ENCODE measurements at regions not wholly inside any gene's neighbourhood (a gene's known extent, or its start where the extent isn't known, plus 50 kb on each side); places are given as distances from the start of the nearest gene placed in this dataset.
A peak's percentile ranks its signal among the peaks of the same experiment; 100 is the strongest.

DNA sequence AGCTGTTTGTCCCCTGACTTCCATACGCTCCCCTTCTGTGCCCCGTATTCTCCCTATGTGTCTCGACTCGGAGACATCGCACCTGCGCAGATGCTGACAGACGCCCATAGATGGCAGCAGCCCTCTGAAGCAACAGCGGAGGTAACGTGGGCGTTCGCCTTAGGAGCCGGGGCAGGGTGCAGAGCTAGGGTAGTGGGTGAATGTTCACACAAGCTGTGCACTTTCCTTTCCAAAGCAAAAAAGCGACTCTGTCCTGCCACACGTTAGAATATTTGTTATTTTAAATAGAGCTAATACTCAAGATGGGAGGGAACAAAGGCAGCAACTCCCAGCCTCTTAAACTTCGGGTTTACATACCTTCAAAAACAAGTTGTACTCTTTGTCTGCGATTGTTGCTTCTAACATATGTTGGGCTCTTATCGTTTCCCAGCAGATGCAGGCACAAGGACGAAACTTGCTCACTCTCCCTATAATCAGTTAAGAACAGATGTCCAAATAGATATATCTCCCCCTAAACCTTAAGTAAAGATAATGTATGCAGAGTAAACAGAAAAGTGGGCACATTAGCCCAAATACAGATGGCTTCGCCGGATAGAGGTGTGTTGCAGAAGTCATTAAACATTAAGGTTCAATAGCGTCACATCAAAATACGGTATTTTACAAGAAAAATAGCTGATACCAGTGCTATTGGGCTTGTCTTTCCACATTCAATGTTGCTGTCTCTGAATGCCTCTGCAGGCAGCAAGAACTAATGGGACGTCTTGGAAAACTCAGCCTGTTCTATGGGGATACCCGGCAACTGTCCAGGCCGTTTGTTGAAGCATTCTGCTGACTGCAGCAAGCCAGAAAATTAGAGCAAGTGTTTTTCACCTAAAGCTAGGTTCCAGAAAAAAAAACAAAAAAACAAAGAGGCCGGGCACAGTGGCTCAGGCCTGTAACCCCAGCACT lies 340.3 kb upstream of the PRKCQ start:
- ATAC-seq = peak; percentile 94 to 97

DNA sequence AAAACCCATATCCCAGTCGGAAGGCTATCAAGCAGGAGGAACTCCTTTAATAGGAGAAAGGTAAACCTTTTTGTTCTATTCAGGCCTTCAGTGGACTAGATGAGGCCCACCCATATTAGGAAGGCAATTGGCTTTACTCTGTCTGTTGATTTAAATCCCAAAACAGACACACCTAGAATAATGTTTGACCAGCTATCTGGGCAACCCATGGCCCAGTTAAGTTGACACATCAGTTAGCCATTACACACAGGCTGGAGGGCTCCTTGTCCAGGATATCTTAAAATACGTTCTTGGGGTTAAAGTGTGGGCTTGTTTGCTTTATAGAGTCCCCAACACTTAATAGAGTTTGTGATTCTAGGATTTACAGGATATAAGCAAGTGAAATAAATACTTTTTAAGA lies 339.0 kb upstream of the PRKCQ start:
- no peak for ATAC-seq

DNA sequence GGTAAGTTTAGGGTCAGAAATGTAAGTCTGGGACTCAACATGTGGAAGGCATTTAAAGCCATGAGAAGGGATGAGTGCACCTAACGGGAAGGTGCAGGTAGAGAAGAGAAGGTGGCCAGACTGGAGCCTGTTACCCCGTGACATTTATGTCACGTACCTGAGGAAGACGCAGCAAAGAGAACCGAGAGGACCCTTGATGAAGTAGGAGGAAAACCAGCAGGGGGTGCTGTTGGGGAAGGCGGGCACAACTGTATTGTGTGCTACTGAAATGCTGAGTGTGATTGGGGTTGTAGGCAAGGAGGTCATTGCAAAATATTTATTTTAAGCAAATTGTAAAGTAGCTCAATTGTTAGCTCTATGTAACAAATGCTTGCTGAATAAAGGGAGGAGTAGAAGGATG lies 338.2 kb upstream of the PRKCQ start:
- ATAC-seq = peak; percentile 40 to 57

DNA sequence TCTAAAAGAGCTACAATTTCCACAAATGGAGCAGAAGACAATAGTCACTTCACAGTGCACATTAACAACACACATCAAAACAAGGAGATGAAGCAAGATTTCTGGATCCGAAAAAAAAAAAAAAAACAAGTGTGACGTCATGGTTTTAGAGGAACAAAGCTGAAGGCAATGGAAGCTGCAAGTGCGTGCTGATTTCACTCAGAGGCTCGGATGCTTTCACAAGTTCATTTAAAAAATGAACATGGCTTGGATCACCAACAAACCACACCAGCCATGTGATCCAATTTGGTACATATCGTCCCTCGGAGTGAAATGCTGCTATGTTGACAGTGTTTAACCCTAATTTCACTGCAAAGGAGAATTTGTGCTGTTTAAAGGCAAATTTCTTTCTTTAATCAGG lies 337.0 kb upstream of the PRKCQ start:
- ATAC-seq = no peak

DNA sequence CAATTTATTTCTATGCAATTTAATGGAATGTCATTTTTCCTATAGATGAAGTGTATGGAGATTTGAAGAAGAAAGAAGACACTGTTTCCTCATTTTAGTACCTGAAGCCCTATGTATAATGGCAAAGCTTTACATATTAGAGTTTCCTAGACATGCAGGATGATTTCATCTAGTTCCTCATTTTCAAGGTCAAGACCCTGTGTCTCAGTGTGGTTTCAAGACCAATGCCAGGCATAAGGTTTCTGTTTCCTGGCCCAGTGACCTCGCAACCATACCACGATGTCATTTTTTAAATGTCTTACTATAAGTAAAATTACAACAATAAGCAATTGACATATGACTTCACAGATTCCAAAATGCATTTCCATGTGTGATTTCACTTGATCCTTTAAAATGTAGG lies 336.5 kb upstream of the PRKCQ start:
- ATAC-seq = no peak

DNA sequence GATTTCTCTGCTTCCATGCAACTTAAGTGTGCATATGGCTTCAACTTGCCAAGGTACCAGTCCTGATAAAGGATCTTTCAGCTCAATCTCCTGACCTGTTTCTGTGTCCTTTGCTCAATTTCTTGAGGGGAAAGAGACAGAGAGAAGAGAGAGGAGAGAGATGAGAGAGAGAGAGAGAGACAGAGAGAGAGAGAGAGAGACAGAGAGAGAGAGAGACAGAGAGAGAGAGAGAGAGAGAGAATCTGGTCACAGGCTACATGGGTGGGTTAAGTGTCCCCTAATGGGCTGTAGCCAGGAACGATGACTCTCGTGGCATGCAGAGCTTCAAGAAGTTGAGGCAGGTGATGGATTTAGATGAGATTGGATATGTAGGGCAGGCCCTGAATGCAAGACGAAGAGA lies 335.2 kb upstream of the PRKCQ start:
- ATAC-seq = no peak

DNA sequence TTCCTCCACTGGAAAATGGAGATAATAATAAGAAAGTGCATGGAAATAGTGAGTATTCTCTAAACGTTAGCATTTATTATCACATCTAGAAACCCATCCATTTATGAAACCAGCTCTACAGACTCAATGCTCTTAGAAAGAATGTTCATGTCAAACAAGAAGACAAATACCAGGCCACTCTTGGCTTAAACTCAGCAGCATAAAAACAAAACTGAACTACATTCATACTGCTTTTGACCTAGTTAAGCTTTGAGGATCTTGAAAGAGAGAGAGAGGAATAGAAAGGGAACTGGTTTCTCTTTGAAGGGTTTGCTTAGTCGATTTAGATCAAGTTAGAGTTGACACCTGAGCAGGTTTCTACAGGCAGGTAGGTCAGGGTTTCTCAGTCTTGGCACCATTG lies 332.9 kb upstream of the PRKCQ start:
- no peak for ATAC-seq

DNA sequence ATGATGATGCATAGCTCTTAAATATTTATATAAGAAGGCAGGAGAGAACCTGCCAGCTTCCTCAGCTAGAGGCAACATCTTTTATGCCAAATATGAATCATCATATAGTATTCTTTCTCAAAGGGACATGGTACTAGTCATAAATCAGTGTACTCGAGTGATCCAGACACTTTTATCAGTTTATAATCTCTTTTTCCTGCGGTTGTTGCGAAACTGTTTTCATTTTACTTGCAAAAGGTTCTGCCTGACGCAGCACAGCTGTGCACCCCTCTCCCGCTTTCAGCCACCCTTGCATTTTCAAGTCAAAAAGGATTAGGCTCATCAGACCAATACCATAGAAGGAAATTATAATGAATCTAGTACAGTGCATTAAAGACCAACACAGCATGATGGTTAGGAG lies 332.3 kb upstream of the PRKCQ start:
- ATAC-seq = peak; percentile 41 to 53

DNA sequence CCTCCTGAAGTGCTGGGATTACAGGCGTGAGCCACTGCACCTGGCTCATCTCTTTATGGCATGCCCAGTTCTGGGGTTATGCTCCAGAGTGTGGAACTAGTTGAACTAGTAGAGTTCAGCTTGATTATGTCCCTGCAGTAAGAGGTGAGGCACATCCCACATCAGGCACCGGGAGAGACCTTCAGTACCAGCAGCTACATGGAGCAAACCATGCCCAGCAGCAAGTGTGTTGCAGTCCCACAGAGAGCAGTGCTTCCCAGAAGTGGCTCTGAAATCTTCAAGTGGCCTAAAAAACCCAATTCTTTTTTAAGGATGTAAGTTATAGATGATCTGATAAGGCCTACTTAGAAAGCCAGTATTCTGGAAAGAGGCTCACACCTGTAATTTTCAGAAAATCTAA lies 331.9 kb upstream of the PRKCQ start:
- no peak for ATAC-seq

DNA sequence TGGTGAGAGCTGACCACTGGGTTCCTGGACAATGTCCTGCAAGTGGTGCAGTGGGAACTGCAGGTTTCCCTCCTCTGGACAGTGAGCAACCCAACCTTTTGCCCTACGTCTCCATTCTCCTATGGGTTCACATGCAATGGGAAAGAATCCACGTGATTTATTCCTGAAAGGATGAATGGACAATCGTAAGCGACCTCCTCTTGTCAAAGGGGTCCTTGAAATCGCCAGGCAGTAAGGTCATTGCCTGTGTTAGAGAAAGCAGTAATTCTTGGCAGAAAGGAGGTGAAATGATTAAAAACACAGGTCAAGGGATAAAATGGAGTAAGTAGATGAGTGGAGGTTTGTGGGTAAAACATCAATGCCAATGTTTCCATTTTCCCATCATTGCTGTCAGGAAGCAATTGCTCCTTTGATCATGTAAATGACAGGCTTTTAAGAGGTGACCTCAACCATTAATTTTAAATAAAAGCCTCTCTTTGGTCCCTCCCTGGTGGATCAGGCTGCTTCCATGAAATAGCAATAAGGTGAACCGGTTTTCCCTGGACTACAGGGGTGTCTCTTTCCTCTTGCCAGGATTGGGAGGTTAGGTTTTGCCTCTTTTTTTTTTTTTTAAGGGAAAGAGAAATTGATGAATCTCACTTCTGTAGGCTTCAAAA lies 330.0 kb upstream of the PRKCQ start:
- no peak for ATAC-seq

DNA sequence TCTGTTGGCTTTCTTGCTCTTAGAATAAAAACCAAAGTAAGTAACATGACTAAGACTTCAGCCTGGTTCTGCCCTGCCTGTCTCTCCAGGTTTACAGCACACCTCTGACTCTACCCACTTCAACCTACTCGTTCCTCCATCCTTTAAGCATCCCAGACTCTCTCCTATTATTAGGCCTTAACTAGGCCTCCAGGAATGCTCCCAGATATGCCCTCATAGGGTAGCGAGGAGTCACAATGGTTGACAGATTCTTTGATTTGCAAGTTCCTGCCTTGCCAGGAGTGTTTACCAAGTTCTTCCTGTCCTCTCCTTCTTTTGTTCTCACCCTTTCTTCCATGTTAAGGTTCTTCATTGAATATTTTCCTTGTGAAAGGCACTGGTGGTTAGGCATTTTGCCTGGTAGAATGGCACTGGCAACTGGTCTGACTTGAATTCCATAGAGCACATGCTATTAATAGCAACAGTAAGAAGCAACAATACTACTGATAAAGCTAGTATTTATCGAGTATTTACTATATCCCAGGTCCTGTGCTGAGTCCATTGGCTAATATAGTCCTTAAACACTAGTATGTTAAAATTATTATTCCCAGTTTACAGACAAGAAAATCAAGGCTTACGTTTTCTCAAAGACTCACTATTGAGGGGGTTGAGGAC lies 327.9 kb upstream of the PRKCQ start:
- ATAC-seq = no peak

DNA sequence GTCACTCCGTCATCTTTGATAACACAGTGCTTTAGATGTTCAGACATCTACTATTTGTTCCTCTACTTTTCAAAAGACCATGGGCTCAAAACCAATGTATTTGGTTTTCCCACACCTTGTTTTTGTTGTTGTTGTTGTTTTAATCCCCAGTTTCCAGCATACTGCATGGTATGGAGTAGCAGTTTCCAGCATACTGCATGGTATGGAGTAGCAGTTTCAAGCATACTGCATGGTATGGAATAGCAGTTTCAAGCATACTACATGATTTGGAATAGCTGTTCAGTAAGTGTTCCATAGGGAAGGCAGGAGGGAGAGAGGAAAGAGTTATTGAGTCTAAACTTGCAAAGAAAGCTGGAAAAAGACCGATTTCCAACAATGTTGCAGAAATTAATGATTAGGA lies 314.3 kb upstream of the PRKCQ start:
- no peak for ATAC-seq

DNA sequence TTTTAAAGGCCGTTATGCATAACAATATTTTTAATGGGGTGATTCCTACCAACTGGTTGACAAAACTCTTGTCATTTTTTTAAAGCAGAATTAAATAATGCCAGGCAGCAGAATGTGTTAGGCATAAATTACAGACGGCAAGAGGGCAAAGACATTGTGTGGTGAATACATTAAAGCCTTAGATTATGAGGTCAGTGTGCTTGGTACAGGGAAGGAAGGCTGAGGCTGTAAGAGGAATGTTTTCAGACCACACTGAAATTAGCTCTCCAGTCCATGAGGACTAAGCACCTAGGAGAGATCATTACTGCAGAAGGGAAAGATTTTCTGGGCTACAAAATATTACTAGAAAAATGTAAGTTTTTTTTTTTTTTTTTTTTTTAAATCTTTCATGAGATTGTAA lies 312.8 kb upstream of the PRKCQ start:
- no peak for ATAC-seq

DNA sequence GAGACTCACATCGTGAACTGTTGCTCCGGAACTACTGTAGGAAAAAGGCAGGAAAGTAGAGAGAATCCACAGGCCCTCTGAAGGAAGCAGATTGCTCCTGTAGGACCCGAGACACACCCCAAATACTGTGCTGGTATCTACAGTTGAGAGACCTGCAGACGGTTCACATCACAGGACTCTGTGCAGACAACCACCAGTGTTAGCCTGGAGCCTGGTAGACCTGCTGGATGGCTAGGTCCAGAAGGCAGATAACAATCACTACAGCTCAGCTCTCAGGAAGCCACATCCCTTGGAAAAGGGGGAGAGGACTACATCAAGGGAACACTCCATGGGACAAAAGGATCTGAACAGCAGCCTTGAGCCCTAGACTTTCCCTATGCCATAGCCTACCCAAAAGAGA lies 311.8 kb upstream of the PRKCQ start:
- no peak for ATAC-seq

DNA sequence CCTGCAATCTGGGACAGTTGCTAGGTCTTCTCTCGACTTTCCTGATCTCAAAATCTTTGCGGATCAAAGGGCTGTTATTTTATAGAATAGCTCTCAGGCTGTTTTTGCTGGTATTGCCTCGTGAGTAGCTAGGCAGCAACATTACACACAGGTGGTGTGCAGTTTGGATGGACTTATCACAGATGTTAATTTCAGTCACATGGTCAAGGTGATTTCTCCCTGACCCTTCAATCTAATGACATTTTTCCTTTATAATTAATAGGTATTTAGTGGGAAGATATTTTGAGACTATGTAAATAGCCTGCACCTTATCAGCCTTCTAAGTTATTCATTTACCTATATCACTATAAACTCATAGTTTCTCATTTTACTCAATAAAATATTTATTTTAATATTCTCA lies 309.6 kb upstream of the PRKCQ start:
- ATAC-seq = no peak

DNA sequence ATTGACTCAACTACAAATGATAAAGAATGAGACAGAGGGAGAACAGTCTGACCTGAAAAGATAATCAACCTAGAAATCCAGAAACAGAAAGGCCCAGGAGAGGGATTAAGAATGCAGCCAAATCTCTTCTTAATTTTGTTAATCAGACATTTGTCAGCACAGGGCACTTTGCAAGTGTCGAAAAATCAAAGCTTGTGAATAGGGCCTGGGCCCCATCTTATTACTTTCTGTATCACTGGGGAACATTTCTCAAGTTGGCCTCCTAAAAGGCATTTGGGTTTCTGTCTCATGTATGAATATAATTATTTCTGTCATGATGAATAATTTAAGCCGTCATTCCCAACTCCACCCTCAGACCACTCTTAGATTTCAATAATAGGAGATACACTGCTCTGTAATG lies 308.4 kb upstream of the PRKCQ start:
- no peak for ATAC-seq

DNA sequence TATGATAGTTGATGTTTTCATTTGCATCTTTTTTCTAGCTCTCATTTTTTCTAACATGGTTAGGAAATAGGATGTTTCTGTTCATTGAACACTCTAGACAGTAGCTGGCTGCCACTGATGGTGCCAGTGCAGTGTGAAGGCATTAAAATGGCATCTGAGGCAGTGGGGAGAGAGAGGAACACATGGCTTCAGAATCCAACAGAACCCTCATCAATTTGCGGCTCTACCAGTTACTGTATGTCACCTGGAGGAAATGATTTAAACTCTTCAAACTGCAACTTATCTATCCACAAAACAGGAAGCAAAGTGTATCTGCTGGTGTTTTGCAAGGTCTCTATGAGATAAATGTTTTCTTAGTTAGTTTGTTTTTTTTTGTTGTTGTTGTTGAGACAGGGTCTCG lies 305.2 kb upstream of the PRKCQ start:
- no peak for ATAC-seq

DNA sequence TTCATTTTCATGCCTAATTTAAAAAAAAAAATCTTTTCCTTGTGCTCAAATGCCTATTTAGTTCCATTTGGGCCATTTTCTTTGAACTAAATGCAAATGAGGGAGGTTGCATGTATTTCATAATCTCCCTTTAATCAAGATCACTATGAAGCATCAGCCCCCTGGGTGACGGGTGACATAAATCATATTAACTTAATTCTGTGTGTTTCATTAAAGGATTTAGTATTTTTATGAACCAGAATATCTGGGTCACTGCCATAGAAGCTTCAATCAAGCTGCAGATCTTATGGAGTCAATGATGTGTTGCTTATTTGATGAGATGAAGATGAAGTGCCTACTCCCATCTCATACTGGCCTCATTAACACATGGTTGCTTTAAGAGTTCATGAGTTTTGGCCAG lies 301.9 kb upstream of the PRKCQ start:
- ATAC-seq = no peak

DNA sequence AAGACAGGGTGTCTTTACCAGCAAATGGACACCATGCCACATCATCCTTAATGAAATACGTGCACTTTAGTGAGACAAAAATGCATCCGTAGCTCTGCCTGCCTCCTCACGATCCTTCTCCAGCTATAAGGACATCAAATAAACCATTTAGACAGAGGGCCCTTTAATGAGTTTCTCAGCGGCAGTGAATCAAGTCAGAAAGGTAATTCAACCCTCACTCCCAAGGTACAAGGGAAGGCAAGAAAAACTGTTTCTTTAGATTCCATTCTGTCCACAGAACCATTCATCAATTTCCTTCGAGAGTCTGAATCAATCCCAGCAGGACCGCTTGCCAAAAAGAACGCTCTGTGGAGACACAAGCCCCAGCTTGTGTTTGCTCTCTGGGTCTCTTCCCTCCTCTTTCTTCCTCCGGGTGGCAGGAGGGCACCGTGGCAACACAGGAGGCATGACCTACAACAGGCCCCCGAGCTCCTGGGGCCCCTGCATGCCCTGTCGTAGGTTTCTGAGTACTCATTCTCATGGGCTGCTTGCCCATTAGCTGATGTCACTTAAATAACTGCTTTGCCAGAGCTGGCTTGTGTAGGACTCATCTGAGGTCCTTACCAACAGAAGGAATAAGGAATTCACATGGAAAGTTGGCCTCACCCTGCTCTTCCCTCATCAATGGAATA lies 297.8 kb upstream of the PRKCQ start:
- no peak for ATAC-seq

DNA sequence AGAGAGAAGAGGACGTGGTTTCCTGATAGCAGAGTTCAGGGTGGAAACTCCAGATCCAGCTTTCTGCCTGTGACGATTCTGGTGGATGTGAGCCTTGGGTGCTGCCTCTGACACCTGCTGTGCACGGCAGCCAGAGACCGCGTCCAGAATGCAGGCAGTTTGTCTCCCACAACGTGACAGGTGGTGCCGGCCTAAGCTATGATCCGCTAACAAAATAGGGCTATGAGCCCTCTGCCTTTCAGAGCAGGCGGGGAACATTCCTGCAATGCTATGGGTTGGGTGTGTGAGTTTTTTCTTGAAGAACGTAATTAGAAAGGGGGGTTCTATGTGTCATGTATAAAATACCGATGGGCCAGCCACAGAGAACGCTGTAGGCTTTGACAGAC lies 297.3 kb upstream of the PRKCQ start:
- no peak for ATAC-seq

DNA sequence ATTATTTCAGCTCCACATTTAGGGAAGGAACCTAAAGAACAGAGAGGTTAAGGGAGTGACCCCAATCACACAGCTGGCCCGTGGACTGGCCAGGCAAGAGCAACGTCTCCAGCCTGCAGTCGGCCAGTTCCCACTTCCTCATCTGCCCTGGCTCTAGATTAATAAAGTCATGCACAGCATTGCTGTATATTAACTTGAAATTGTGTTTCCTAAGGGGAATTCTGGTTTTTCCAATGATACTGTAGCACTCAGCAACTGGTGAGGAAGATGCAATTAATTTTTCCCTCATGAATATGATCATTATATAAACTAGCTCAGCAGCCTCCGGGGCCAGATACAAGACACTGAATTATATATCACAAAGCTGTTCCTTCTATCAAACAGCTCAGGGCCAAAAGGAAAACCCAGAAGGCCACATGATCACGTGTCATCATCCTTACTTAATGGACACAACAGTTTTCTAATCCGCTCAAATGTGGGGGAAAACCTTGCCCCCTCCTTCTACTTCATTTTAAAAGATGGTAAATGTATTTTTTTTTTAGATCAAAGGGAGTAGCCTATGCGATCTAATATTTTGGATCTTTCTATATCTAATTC lies 295.3 kb upstream of the PRKCQ start:
- ATAC-seq = no peak

DNA sequence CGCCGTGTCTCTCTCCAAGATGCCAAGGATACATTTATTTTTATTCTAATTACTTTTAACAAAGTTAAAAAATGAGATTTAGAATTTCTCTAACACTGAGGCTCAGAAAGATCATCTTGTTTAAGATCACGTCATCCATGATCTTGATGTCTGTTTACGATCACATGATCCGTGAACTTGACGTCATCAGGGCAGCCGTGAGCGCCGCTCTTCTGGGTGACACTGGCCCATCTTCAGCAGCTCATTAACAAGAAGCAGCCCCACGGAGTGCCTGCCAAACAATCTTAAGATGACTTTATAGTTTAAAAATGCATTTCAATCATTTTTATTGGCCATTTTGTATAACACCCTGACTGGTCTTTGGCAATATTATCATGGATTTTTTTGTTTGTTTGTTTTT lies 291.1 kb upstream of the PRKCQ start:
- ATAC-seq = no peak

Data from activated CD4-positive, CD25-positive, alpha-beta regulatory T cell treated with anti-CD3 and anti-CD28 coated beads, Interleukin-2, amount 50 U/mL, for 24 hours (primary cell).